Calu3 (cell line): ENCODE measurements at regions not wholly inside any gene's neighbourhood (a gene's known extent, or its start where the extent isn't known, plus 50 kb on each side); places are given as distances from the start of the nearest gene placed in this dataset.

Experiments used
- BruUV-seq: library from RNA; stranded (reverse); fragments of 400-500 nt; replicated peaks from 2 replicates; lab custom pipeline; 2021; lab: Mats Ljungman, UMichigan
- CTCF ChIA-PET: fragments of 300-600 bp; sonication (Branson Sonifier 250); formaldehyde crosslinking; loops from one replicate; lab custom pipeline; 2022; ENCODE audit warnings: antibody characterized with exemption; lab: Charles Lee
- DNase-seq: peaks from one replicate; pipeline ENCODE4 v3.0.0; 2022
- H3K27ac Mint-ChIP-seq: one replicate; pipeline ENCODE4 v1.8.0; 2022; ENCODE audit warnings: mixed read lengths; ENCODE audit not compliant: unreplicated experiment
- H3K27me3 Mint-ChIP-seq: one replicate; pipeline ENCODE4 v1.8.0; 2022; ENCODE audit warnings: mixed read lengths; ENCODE audit not compliant: unreplicated experiment
- H3K36me3 Mint-ChIP-seq: one replicate; pipeline ENCODE4 v1.8.0; 2022; ENCODE audit warnings: mild to moderate bottlenecking, moderate library complexity, mixed read lengths; ENCODE audit not compliant: insufficient read depth, unreplicated experiment
- H3K4me1 Mint-ChIP-seq: one replicate; pipeline ENCODE4 v1.8.0; 2022; ENCODE audit warnings: mild to moderate bottlenecking, low read depth, mixed read lengths; ENCODE audit not compliant: unreplicated experiment
- H3K4me3 Mint-ChIP-seq: one replicate; pipeline ENCODE4 v1.8.0; 2022; ENCODE audit warnings: mild to moderate bottlenecking, low read depth, moderate library complexity, mixed read lengths; ENCODE audit not compliant: unreplicated experiment
- H3K9me3 Mint-ChIP-seq: one replicate; pipeline ENCODE4 v1.8.0; 2022; ENCODE audit warnings: low read depth, mixed read lengths; ENCODE audit not compliant: unreplicated experiment
- CTCF ChIP-seq: fragments of 200-600 bp; IDR thresholded peaks from one replicate; pipeline ENCODE4 v1.8.0; 2022; ENCODE audit warnings: antibody characterized with exemption; ENCODE audit not compliant: unreplicated experiment
- intact Hi-C: fragments of 100-400 bp; cut with micrococcal nuclease; formaldehyde crosslinking; loops from one replicate; pipeline ENCODE4 v1.10.0; 2022; ENCODE audit not compliant: unreplicated experiment

GRCh38 chr5:82699737-82700136, 377.5 kb downstream of the TMEM167A start:
- Mint-ChIP-seq H3K27ac (no peak overlapping the region), H3K27me3 (no peaks in the 10 kb centered on the region), H3K4me1 (no peaks in the 10 kb centered on the region), H3K36me3 (no peaks in the 10 kb centered on the region), H3K4me3 (no peak overlapping the region), H3K9me3 (no peaks in the 10 kb centered on the region)
- CTCF ChIA-PET, result no interaction called here
- intact Hi-C loops, result no loop called here
- no TSS peak for BruUV-seq
- DNase-seq, result no peak
- no peak for TF ChIP-seq CTCF

- CTCF ChIA-PET, result no interaction called here
- Mint-ChIP-seq H3K27ac (no peak overlapping the region), H3K9me3 (no peaks in the 10 kb centered on the region), H3K4me1 (no peaks in the 10 kb centered on the region), H3K4me3 (no peak overlapping the region), H3K36me3 (no peaks in the 10 kb centered on the region), H3K27me3 (no peaks in the 10 kb centered on the region)
- DNase-seq, result no peak
- no TSS peak for BruUV-seq
- intact Hi-C loops, result no loop called here
- no peak for TF ChIP-seq CTCF
Measured at GRCh38 chr5:82698026-82698425, 379.2 kb downstream of the TMEM167A start.

- intact Hi-C loops, result no loop called here
- CTCF ChIA-PET, result no interaction called here
- no peak for DNase-seq
- no TSS peak for BruUV-seq
- H3K36me3 Mint-ChIP-seq, result no peaks in the 10 kb centered on the region
- no peaks in the 10 kb centered on the region for H3K27me3 Mint-ChIP-seq
- H3K9me3 Mint-ChIP-seq, result no peaks in the 10 kb centered on the region
- no peak overlapping the region for H3K27ac Mint-ChIP-seq
- no peak overlapping the region for H3K4me3 Mint-ChIP-seq
- TF ChIP-seq CTCF, result no peak
- H3K4me1 Mint-ChIP-seq, result no peaks in the 10 kb centered on the region
Measured at GRCh38 chr5:82694711-82695285, 382.4 kb downstream of the TMEM167A start.

GRCh38 chr5:82692826-82693225, 384.4 kb downstream of the TMEM167A start:
- Mint-ChIP-seq H3K27ac (no peak overlapping the region), H3K9me3 (no peaks in the 10 kb centered on the region), H3K27me3 (no peaks in the 10 kb centered on the region), H3K4me1 (no peaks in the 10 kb centered on the region), H3K36me3 (no peaks in the 10 kb centered on the region), H3K4me3 (no peak overlapping the region)
- BruUV-seq, result no TSS peak
- TF ChIP-seq CTCF, result no peak
- DNase-seq, result no peak
- intact Hi-C loops, result no loop called here
- CTCF ChIA-PET, result no interaction called here
